Fibroblast of lung (primary cell): ENCODE measurements at regions not wholly inside any gene's neighbourhood (a gene's known extent, or its start where the extent isn't known, plus 50 kb on each side); places are given as distances from the start of the nearest gene placed in this dataset.

ENCODE experiments used
- DNase-seq, 2 donors: peaks; one replicate each; pipeline versions ENCODE4 v3.0.0 to v3.0.0-alpha.2; 2010; ENCODE audit warnings: low read depth in 2 of 2
- H2AFZ ChIP-seq: 2 replicates; pipeline ENCODE4 v1.5.1; 2012; ENCODE audit warnings: low read length, control low read depth, inconsistent platforms
- H3K27ac ChIP-seq: 2 replicates; pipeline ENCODE4 v1.5.1; 2011; ENCODE audit warnings: low read length, control low read depth; ENCODE audit not compliant: insufficient read depth
- H3K27me3 ChIP-seq: 2 replicates; pipeline ENCODE4 v1.5.1; 2011; ENCODE audit warnings: mild to moderate bottlenecking, low read length; ENCODE audit not compliant: control insufficient read depth, insufficient read depth
- H3K36me3 ChIP-seq: 2 replicates; pipeline ENCODE4 v1.5.1; 2011; ENCODE audit warnings: low read length; ENCODE audit not compliant: control insufficient read depth, insufficient read depth
- H3K4me1 ChIP-seq: 2 replicates; pipeline ENCODE4 v1.5.1; 2011; ENCODE audit warnings: low read length; ENCODE audit not compliant: control insufficient read depth, insufficient read depth; ENCODE audit errors: extremely low read depth
- H3K4me2 ChIP-seq: 2 replicates; pipeline ENCODE4 v1.5.1; 2011; ENCODE audit warnings: low read length, control low read depth; ENCODE audit not compliant: insufficient read depth; ENCODE audit errors: extremely low read depth
- H3K4me3 ChIP-seq, 4 experiments: fragments of 200-600 bp in 1 of 4; sonication (generic) in 1 of 4; replicated peaks in 1 of 4; 2 replicates each; pipeline ENCODE4 v1.5.1; 2011 to 2016; ENCODE audit warnings: low read length in 4 of 4, low read depth in 3 of 4, mild to moderate bottlenecking in 3 of 4, control low read depth in 2 of 4, inconsistent platforms in 1 of 4, mixed read lengths in 1 of 4; ENCODE audit not compliant: insufficient read depth in 1 of 4; ENCODE audit errors: control extremely low read depth in 1 of 4
- H3K79me2 ChIP-seq: 2 replicates; pipeline ENCODE4 v1.5.1; 2012; ENCODE audit warnings: mild to moderate bottlenecking, low read length, inconsistent platforms; ENCODE audit not compliant: control insufficient read depth, insufficient read depth
- H3K9ac ChIP-seq: 2 replicates; pipeline ENCODE4 v1.5.1; 2011; ENCODE audit warnings: mild to moderate bottlenecking, low read length, control low read depth; ENCODE audit not compliant: insufficient read depth
- H3K9me3 ChIP-seq: 2 replicates; pipeline ENCODE4 v1.5.1; 2012; ENCODE audit warnings: low read depth, low read length; ENCODE audit not compliant: control insufficient read depth, insufficient read depth
- H4K20me1 ChIP-seq: 2 replicates; pipeline ENCODE4 v1.5.1; 2011; ENCODE audit warnings: low read length; ENCODE audit not compliant: control insufficient read depth, insufficient read depth; ENCODE audit errors: extremely low read depth
- EZH2 ChIP-seq: IDR thresholded peaks from 2 replicates; pipeline ENCODE4 v1.5.1; 2012; ENCODE audit warnings: low read length, control low read depth, mild to moderate bottlenecking; ENCODE audit errors: missing control alignments
- TF ChIP-seq, protein P1 (sequence below), 2 donors: IDR thresholded peaks in 1 of 2; conservative IDR thresholded peaks in 1 of 2; 1 replicate in 1 of 2; 2 replicates in 1 of 2; pipeline ENCODE4 v1.5.1; 2011 to 2012; ENCODE audit warnings: low read length in 2 of 2, control low read depth in 1 of 2, inconsistent platforms in 1 of 2, low read depth in 1 of 2, mild to moderate bottlenecking in 1 of 2

DNA sequence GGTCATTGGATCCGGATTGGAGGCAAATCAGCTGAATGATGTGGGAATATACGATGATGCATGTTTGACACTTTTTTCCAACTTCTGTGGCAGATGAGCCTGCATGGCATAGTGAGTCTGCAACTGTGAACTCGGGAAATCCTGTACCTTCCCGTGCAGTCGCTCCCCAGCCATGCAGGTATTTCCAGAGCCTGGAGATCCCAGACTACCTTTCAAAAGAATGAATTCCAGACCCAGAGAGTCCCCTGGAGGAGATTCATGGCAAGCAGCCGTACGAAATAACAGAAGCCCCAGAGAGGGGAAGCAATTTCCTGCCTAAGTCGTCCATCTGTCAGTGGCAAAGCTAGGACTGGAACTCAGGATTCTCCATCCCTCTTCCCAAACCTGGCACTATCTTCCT, 75.7 kb upstream of the FAM20A start:
- Histone ChIP-seq H3K4me2 (no peak overlapping the region), H3K36me3 (no peaks in the 10 kb centered on the region), H3K27me3 (no peaks in the 10 kb centered on the region), H3K9me3 (no peaks in the 10 kb centered on the region), H3K4me1 (no peaks in the 10 kb centered on the region), H4K20me1 (no peaks in the 10 kb centered on the region), H3K9ac (no peak overlapping the region), H3K79me2 (no peaks in the 10 kb centered on the region), H3K27ac (no peak overlapping the region), H3K4me3 (no peak overlapping the region), H2AFZ (no peak overlapping the region)
- DNase-seq = no peak
- no peak for TF ChIP-seq EZH2

GRCh38 chr17:68675723-68676122, 74.6 kb upstream of the FAM20A start:
- Histone ChIP-seq H3K4me2 (no peak overlapping the region), H4K20me1 (no peaks in the 10 kb centered on the region), H3K9me3 (no peaks in the 10 kb centered on the region), H3K4me3 (no peak overlapping the region), H3K36me3 (no peaks in the 10 kb centered on the region), H3K4me1 (no peaks in the 10 kb centered on the region), H3K79me2 (no peaks in the 10 kb centered on the region), H3K27me3 (no peaks in the 10 kb centered on the region), H3K9ac (no peak overlapping the region), H2AFZ (no peak overlapping the region), H3K27ac (no peak overlapping the region)
- TF ChIP-seq EZH2 = no peak
- TF ChIP-seq, protein P1, sequence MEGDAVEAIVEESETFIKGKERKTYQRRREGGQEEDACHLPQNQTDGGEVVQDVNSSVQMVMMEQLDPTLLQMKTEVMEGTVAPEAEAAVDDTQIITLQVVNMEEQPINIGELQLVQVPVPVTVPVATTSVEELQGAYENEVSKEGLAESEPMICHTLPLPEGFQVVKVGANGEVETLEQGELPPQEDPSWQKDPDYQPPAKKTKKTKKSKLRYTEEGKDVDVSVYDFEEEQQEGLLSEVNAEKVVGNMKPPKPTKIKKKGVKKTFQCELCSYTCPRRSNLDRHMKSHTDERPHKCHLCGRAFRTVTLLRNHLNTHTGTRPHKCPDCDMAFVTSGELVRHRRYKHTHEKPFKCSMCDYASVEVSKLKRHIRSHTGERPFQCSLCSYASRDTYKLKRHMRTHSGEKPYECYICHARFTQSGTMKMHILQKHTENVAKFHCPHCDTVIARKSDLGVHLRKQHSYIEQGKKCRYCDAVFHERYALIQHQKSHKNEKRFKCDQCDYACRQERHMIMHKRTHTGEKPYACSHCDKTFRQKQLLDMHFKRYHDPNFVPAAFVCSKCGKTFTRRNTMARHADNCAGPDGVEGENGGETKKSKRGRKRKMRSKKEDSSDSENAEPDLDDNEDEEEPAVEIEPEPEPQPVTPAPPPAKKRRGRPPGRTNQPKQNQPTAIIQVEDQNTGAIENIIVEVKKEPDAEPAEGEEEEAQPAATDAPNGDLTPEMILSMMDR (conservative IDR thresholded peaks at IDR 0.05 in 1 of 2, IDR thresholded peaks at IDR 0.05 in 1 of 2; ENCODE audit: low read depth in 1 of 2, low read length in 2 of 2) = no peak
- no peak for DNase-seq

- Histone ChIP-seq H2AFZ (no peak overlapping the region), H3K79me2 (no peaks in the 10 kb centered on the region), H3K9ac (no peak overlapping the region), H3K4me1 (no peaks in the 10 kb centered on the region), H4K20me1 (no peaks in the 10 kb centered on the region), H3K4me3 (no peak overlapping the region), H3K27me3 (no peaks in the 10 kb centered on the region), H3K27ac (no peak overlapping the region), H3K9me3 (no peaks in the 10 kb centered on the region), H3K4me2 (no peak overlapping the region), H3K36me3 (no peaks in the 10 kb centered on the region)
- TF ChIP-seq EZH2 = no peak
- TF ChIP-seq, protein P1 (conservative IDR thresholded peaks at IDR 0.05 in 1 of 2, IDR thresholded peaks at IDR 0.05 in 1 of 2; ENCODE audit: low read depth in 1 of 2, low read length in 2 of 2) = no peak
- no peak for DNase-seq
These were observed 73.1 kb upstream of the FAM20A start for GRCh38 chr17:68674029-68674925.
